GM18502 (cell line): ENCODE measurements at regions not wholly inside any gene's neighbourhood (a gene's known extent, or its start where the extent isn't known, plus 50 kb on each side); places are given as distances from the start of the nearest gene placed in this dataset.
A peak's percentile ranks its signal among the peaks of the same experiment; 100 is the strongest.
"Not testable (repeated sequence)": the region's sequence is repeated elsewhere in the genome, so short reads cannot be mapped to it uniquely, and the experiment has no call there.

ENCODE experiments used
- ATAC-seq: cut with Tn5 transposase; IDR thresholded peaks from one replicate; pipeline ENCODE4 v1.9.1; 2021; ENCODE audit warnings: mild to moderate bottlenecking; ENCODE audit not compliant: unreplicated experiment, poor library complexity

- ATAC-seq = no peak
Measured at GRCh38 chr7:131655447-131655846, 99.0 kb upstream of the PODXL start.

DNA sequence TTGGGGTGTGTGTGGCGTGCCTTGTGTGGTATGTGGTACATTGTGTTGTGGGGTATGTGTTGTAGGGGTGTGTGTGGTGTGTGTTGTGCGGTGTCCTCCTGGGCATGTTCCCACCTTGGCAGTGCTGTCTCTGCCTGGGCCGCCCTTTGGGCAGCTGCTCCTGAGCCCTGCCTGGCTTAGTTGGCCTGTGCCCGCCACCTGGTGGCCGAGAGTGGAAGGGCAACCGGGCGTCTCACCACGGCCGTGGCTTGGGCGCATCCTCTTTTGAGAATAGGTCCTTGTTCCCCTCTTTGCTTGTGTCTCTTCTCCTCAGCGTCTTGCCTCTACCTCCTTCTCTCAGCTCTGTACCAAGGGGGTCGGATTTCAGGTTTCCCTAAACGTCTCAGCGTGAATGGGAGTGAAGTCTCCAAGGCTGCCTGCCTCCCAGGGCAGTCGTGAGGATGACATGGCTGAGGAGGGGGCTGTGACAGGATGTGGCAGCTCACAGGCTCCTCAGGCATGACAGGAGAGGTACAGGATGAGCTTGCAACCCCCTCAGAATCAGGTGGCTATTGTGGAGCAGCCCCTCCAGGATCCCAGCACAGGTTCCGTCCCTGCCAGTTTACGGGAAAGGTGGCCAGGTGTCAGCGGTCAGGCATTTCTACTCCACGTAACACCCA lies 98.4 kb upstream of the PODXL start:
- peak; percentile 75 for ATAC-seq

- ATAC-seq = no peak
Measured at GRCh38 chr7:131654249-131654558, 97.8 kb upstream of the PODXL start.

DNA sequence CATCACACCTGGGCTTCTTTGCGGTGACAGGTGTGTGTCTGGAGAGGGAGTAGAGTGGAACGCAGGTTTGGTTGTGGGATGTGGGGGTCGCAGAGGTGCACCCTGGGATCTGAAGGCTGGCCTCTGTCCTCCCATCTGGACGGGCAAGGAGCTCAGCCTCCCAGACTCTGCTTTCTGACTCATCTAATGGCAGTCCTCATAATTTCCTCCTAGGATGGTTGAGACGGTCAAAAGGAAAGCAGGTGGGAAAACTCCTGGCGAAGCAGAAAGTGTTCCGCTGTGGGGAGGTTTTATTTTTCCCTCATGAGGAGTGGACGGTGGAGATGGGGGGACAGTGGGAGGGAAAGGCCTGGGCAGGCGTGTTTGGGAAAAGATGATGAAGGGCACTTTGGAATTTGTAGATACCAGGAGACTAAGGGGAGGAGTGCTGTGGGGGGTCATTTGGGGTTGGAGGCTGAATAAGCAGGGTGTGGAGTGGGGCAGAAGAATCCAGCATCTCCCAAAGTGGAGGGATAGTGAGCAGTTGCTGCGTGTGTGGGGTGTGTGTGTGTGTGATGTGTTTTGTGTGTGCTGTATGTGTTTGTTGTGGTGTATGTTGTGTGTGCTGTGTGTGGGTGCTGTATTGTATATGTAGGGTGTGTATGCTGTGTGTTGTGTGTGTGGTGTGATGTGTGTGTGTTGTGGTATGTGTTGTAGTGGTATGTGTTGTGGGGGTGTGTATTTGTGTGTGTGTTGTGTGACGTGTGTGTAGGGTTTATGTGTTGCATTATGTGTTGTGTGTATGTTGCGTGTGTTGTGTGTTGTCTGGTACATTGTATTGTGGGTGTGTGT lies 97.2 kb upstream of the PODXL start:
- no peak for ATAC-seq

DNA sequence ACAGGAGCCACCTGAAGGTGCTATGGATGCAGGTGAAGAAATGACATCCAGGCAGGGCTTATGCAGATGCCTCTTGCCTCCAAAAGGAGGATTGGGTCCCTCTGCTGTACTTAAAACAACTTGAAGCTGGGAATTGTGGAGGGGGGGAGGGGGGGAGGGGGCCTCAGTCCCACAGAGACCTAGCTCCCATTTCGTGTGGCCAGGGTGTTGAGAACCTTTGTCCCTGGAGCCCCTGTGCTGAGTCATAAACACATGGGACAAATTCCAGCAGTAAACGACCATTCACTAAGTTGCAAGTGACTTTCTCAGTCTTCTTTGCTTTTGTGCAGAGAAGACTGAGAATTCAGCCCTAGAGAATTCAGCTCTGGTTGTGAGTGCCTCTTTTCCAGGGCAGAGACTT lies 96.5 kb upstream of the PODXL start:
- no peak for ATAC-seq

DNA sequence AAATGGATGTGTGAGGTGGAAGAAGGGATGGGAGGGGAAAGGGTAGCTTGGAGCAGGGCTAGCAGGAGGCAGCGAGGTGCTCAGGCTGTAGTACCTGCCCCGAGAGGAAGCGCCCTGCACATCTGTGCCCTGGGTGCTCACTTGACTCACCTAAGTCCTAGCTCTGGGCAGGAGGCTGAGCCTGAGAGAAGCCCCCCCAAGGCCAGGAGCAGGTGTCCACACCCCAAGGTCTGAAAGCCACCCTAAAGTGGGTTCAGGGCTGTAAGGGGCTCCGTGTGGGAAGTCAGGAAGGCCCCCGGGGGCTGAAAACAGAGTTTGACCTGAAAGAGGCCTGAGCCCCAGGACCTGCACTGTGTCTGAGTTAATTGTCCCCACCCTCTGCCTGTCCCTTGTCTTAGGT lies 95.8 kb upstream of the PODXL start:
- no peak for ATAC-seq

GRCh38 chr7:131649879-131650278 lies 93.5 kb upstream of the PODXL start:
- no peak for ATAC-seq

- ATAC-seq = no peak
Measured at GRCh38 chr7:131649003-131649541, 92.6 kb upstream of the PODXL start.

GRCh38 chr7:131648491-131648890 lies 92.1 kb upstream of the PODXL start:
- ATAC-seq = no peak

- no peak for ATAC-seq
Measured at GRCh38 chr7:131646203-131646602, 89.8 kb upstream of the PODXL start.

DNA sequence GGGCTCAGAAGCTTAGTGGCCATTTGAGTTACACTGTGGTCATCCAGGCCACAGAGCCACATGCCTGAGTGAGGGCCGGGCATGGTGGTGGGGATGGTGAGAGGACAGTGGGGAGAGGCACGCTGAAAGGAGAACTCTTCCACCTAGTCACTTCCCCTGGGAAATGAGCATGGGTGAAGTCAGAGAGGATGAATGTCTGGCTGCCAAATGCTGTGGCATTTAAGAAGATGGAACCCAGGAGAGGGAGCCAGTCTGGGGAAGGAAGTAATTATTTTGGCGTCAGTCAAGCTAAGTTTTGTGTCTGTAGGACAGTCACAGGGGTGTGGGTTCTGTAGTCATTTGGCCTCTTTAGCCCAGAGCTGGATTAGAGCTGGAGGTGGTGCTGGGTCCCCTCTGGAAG lies 86.0 kb upstream of the PODXL start:
- no peak for ATAC-seq

GRCh38 chr7:131640686-131641085 lies 84.3 kb upstream of the PODXL start:
- ATAC-seq = no peak

DNA sequence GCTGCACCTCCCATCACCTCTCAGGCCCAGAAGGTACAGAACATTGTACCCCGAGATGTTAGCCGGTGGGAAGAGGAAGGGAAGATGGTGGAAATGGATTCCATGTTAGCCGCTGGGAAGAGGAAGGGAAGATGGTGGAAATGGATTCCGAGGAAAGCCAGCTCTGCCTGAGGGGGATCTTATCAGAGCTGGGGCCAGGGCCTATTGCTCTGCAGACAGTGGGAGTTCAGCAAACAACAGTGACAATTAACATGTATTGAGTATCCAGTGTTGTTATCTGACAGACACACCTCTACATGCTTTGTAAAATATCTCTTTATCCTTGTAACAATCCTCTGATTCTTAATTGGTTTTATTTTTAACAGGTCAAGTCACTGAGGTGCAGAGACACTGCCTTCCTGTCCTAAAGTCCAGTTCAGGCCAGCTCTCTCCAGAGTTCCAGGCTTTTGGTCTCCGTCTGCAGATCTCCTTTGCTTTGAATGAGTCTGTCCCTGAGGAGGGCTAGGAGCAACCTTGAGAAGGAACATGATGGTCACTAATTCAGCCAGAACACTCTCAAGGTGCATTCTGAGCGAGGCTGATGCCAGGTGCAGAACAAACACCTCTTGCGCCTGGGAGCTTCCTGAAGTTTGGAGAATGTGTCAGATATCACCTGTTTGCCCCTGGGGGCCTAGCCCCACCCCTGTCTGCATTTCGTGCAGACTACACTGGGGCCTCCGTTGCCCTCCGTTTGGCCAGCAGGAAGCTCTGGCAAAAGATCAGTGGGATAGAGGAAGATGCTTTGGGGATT lies 82.4 kb upstream of the PODXL start:
- no peak for ATAC-seq

- no peak for ATAC-seq
Measured at GRCh38 chr7:131637859-131638258, 81.4 kb upstream of the PODXL start.

- no peak for ATAC-seq
Measured at GRCh38 chr7:131636092-131636491, 79.7 kb upstream of the PODXL start.

DNA sequence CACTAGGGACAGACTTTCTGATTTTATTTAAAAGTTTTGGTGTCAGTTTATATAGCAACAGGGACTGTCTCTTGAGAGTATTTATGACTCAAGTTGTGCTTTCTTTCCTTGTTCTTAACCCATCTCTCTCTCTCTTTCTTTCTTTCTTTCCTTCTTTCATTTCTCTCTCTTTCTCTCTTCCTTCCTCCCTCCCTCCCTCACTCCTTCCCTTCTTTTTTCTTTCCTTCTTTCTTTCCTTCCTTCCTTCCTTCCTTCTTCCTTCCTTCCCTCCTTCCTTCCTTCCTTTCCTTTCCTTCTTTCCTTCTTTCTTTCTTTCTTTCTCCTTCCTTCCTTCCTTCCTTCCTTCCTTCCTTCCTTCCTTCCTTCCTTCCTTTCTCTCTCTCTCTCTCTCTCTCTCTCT lies 77.8 kb upstream of the PODXL start:
- ATAC-seq = not testable (repeated sequence)

- no peak for ATAC-seq
Measured at GRCh38 chr7:131633342-131633843, 77.0 kb upstream of the PODXL start.

DNA sequence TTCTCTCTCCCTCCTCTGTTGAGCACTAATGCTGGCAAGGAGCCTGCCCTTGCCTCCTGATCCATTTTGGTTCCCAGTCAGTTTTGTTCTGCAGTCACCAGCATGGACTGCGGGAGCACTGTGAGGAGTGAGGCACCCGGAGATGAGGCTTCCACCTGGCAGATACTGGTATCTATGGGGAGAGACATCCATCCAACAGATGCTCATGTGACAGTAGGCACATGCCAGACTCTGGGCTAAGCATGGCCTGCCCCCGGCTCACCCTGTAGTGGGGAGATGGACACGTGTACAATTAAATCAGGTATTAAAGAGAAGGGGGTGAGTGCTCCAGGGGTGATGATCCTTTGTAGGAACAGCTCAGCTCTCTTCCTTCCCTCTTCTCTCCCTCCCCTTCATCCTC lies 74.0 kb upstream of the PODXL start:
- no peak for ATAC-seq

- ATAC-seq = no peak
Measured at GRCh38 chr7:131629217-131629882, 72.9 kb upstream of the PODXL start.

DNA sequence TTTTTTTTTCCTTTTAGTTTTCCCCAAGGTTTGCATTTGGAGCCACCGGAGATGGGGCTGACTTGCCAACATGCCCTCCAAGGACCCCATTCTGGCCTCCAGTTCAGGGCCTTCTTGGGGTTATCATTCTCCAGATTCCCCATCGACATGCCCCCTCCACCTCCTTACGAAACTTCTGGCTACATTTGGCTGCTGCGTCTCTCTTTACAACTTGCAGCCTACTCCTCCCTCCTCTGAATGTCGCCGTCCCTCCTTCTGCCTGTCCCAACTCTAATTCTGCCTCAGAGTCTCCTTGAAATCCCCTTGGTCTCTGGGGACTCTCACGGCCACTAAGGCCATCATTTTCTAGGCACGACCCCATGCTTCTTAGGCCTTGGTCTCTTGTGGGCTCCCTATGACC lies 72.2 kb upstream of the PODXL start:
- no peak for ATAC-seq
